ENCODE measurements at regions not wholly inside any gene's neighbourhood (a gene's known extent, or its start where the extent isn't known, plus 50 kb on each side); places are given as distances from the start of the nearest gene placed in this dataset.
A peak's percentile ranks its signal among the peaks of the same experiment; 100 is the strongest.

DNA sequence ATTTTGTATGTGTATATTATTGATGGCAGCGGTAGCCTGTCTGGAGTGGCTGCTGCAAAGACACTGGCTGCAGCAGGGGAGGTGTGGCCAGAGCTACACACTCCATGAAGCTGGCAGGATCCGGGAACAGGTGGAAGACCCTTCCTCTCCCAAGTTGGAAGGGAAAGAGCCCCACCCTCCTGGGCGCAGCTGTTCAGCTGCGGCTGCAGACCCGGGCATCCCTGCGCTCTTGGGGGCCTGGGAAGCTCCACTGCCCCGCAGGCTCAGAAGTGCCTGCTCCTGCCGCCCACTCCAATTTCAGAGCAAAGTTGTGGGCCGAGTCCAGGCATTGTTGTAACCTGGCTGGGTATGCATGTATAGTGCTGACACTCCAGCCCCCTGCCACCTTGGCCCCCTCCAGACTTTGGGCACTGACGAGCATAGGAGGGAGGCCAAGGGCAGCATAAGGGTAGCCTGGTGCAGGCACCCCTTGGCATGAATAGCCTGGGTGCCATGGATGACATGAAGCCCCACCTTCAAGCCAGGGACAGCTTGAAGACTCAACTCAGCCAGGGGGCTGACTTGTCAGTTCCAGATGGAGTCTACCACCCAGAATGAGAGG, 90.7 kb upstream of the TMEM168 start:
- no peak for DNase-seq

GRCh38 chr7:112877691-112878460, 87.7 kb upstream of the TMEM168 start:
- DNase-seq, result no peak

DNA sequence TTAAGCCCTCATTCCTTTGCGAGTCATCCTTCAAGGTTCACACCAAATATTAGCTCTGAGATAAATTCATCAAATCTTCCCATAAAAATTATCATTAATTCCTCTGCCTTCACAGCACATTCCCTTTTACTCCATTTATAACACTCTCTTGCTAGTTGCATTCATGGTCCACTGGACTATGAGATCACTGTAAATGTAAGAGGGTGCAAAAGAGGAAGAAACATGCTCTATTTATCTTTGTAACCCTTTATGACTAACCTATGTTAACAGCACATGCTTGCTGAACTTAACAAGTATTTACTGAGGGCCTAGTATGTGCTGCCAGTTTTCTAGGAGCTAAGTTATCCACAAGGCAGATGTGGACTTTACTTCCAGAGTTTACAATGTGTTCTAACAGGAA, 86.7 kb upstream of the TMEM168 start:
- no peak for DNase-seq

DNA sequence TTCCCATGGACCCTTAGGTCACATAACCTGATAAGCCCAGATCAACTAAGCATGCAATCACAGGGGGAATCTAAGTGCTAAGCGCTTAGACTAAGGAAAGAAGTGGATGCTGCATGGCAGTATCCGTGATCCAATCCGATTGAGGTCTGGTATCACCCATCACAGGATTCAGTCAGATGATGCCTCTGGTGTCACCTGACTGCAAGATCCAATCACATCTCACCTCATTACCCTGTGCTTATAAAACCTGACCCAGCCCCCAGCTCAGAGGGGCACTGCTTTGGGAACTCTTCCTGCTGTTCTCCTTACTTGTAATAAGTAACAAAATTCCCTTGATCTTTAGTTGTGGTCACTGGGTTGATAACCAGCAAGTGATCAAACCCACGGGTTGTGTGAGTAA, 84.7 kb upstream of the TMEM168 start:
- DNase-seq, result no peak

- no peak for DNase-seq
These were observed 83.8 kb upstream of the TMEM168 start for GRCh38 chr7:112873831-112874553.

DNA sequence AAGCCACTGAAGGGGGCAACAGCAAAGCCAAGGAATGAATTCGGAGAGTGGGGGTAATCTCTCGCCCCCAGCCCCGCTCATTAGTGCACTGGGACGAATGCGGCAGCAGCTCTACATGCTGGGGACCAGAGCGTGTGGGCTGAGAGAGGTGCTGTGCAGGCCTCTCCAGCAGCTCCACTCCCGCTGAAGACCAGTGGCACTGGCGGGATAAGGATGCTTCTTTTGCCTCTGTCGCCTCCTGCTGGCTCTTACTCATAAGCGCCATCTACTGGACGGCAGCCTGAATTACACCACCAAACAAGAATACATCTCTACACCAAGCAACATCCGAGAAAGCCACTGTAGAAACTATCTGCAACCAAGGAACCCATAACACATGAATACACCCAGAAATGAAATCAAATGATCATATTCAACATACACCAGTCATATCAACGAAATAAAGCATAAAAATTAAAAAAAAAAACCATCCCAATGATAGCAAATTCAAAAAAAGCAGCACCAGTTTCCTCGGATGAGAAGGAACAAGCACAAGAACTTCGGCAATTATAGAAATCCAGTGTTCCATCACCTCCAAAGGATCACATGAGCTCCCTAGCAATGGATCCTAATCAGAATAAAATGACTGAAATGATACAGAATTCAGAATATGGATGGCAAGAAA, 79.0 kb upstream of the TMEM168 start:
- DNase-seq, result peak in 1 of 2 experiments; percentile 23

- no peak for DNase-seq
These were observed 78.4 kb upstream of the TMEM168 start for GRCh38 chr7:112868609-112869008.

GRCh38 chr7:112866424-112866823, 76.2 kb upstream of the TMEM168 start:
- no peak for DNase-seq

GRCh38 chr7:112864380-112864779, 74.2 kb upstream of the TMEM168 start:
- no peak for DNase-seq

- no peak for DNase-seq
These were observed 68.6 kb upstream of the TMEM168 start for GRCh38 chr7:112858838-112859237.

DNA sequence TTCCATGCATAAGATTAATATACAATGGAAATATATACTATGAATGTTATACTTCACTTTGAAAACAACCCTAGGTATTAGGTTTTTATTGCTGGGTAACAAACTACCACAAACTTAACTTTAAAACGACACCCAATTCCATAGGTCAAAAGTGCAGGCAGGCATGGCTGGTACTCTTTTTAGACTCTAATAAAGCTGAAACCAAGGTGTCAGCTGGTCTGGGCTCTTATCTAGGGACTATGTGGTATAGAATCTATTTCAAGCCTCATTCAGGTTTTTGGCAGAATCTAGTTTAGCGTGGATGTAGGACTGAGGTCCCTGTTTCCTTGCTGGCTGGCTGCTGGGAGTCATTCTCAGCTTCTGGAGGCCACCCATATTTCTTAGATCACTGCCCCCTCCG, 65.0 kb upstream of the TMEM168 start:
- no peak for DNase-seq

DNA sequence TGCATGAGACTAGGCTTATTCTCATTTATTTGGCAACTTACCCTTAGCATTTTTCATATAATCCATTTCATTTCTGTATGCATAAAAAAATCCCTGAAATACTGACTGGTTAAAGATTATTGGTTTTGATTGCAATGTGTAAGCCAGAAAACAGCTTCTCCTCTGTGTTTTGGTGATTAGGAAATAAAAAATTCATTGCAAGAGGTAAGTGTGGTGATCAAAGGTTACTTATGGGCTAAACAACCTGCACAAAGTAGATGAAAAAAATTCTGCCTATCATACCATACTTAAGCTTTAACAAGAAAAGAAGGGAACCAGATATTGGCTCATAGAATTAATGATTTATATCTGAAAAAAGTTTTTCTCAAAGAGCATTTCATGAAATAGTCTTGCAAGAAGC, 64.0 kb upstream of the TMEM168 start:
- DNase-seq, result no peak

DNA sequence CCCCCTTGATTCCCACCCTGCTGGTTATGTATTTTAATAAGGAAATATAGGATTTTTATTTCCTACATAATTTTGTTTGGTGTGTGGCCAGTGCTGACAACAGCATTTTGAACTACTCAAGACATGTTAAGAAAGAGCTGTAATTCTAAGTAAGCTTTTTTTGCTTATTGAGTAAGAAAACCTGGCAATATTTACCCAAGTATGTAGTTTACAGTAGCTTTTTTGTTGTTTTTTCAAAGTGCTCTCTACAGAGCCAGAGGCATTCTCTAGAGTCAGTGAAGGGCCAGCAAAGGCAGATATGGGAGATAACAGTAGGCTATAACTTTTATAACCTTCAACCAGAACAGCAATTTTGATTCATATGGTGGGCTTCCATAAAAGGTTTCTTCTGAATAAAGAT, 63.2 kb upstream of the TMEM168 start:
- no peak for DNase-seq

- DNase-seq, result no peak
These were observed 53.0 kb upstream of the TMEM168 start for GRCh38 chr7:112843151-112843550.
